Heart left ventricle (tissue), 13 donors: ENCODE measurements at regions not wholly inside any gene's neighbourhood (a gene's known extent, or its start where the extent isn't known, plus 50 kb on each side); places are given as distances from the start of the nearest gene placed in this dataset.

Experiments
- CTCF ChIP-seq, 12 donors: fragments of 200-600 bp; sonication (generic) in 4 of 12; IDR thresholded peaks; one replicate each; pipeline versions ENCODE4 v1.5.0 to v1.8.0; 2018 to 2022; ENCODE audit warnings: antibody characterized with exemption in 12 of 12, mild to moderate bottlenecking in 5 of 12
- POLR2A ChIP-seq, 2 donors: fragments of 450-650 bp; IDR thresholded peaks; one replicate each; pipeline ENCODE4 v1.6.1; 2017; ENCODE audit warnings: antibody characterized with exemption in 2 of 2, mild to moderate bottlenecking in 2 of 2, moderate library complexity in 2 of 2
- donor health status: ischemic (EF 13 %, LVEDD 7.1; RV severe dilation, severe dysfunction).
- donor health status: DM: no; HTN: yes; CAD: no.
- donor health status: DM: no; HTN: no; CAD: no.
- donor health status: ischemic (EF 25% LVEDD 6.9; RV normal size, moderate dysfunction).
- donor health status: ischemic (EF 25% LVEDD 5.7; RV mildly dilated, moderate dysfunction).
- donor health status: ischemic (EF 35%, LVEDD 5.7; RV mildly dilated, moderate dysfunction).
- donor health status: nonischemic (EF 11% LVEDD 7.7; RV severe dilation, severe dysfunction).
- donor health status: DM: yes; HTN: yes; CAD: no.
- donor health status: PGD.
- donor health status: ischemic (EF 29% LVEDD 5.4; RV normal size, mild dysfunction).
- donor health status: nonischemic (EF 23%, LVEDD 6.1; RV moderate dilation, normal function).

GRCh38 chr16:66207883-66208265 lies 158.6 kb upstream of the CDH5 start:
- no peak for TF ChIP-seq POLR2A (IDR thresholded peaks at IDR 0.05)
- no peak for TF ChIP-seq CTCF (IDR thresholded peaks at IDR 0.05)
